ENCODE measurements at regions not wholly inside any gene's neighbourhood (a gene's known extent, or its start where the extent isn't known, plus 50 kb on each side); places are given as distances from the start of the nearest gene placed in this dataset.

DNA sequence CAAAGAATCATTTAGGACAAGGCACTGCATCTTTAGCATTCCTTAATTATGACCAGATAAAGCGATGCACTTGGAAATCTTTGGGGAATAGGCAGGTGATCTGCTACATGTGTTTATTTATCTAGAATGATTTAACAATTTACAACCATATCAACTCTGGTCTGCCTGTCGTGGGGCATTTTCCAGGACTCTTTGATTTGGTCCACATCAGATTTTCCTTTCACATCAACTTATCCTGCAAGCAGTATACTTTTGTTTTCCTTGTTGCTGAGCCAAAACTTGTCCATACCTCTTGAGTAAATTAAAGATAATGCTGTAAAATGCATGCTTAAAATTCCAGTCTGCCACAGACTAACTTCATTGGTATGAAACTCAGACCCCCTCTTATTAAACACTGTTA, 312.4 kb upstream of the TCF4 start:
- in situ Hi-C loops (cut with MboI) = no loop called here
- CTCF ChIA-PET (ENCODE audit: low intra/inter-chr PET ratio) = no interaction called here
- H3K9me1 ChIP-seq (ENCODE audit: control insufficient read depth, insufficient read depth, low read length) = no peaks in the 10 kb centered on the region
- WGBS (ENCODE audit: insufficient coverage, low coverage, missing lambda C conversion rate) = 60% methylated on average over 2 of the region's 2 CpGs
- H3K36me3 ChIP-seq (ENCODE audit: control insufficient read depth, insufficient read depth, low read length) = no peaks in the 10 kb centered on the region
- no peak overlapping the region for H3K9ac ChIP-seq (ENCODE audit: insufficient read depth in 1 of 2, low read depth in 2 of 2, low read length in 2 of 2)
- H3K9me3 ChIP-seq (replicated peaks; ENCODE audit: control insufficient read depth, insufficient read depth, low read depth, low read length) = no peaks in the 10 kb centered on the region
- H3K27ac ChIP-seq (ENCODE audit: extremely low read depth, low read depth, low read length) = no peak overlapping the region
- H3K4me3 ChIP-seq = no peak overlapping the region
- intact Hi-C loops (cut with micrococcal nuclease) = no loop called here
- no peaks in the 10 kb centered on the region for H3K27me3 ChIP-seq (ENCODE audit: control insufficient read depth in 2 of 2, insufficient read depth in 2 of 2, low read length in 2 of 2)
- H3K4me2 ChIP-seq (ENCODE audit: insufficient read depth, low read length) = no peak overlapping the region
- DNase-seq (ENCODE audit: extremely low read depth in 1 of 4, low spot score in 3 of 4) = no peak
- H3K4me1 ChIP-seq (replicated peaks in 1 of 2; ENCODE audit: control insufficient read depth in 2 of 2, insufficient read depth in 2 of 2, low read length in 2 of 2) = no peaks in the 10 kb centered on the region; a peak in 1 of 5 replicates
- FAIRE-seq = no peak
- TF ChIP-seq ZNF695 (CRISPR knock-in tag; IDR thresholded peaks at IDR 0.05) = no peak
- no peak for TF ChIP-seq ZBTB8A (IDR thresholded peaks at IDR 0.05; ENCODE audit: partially characterized antibody)
- TF ChIP-seq PURB (CRISPR knock-in tag; IDR thresholded peaks at IDR 0.05; ENCODE audit: low read depth) = no peak
- no peak for TF ChIP-seq NR0B1 (IDR thresholded peaks at IDR 0.05; ENCODE audit: partially characterized antibody)
- no peak for TF ChIP-seq SRSF3 (IDR thresholded peaks at IDR 0.05; ENCODE audit: insufficient read depth, low read length)
- no peak for TF ChIP-seq BHLHE40 (IDR thresholded peaks at IDR 0.05; ENCODE audit: low read length)
- no peak for TF ChIP-seq SFPQ (IDR thresholded peaks at IDR 0.05; ENCODE audit: low read depth, low read length)
- no peak for TF ChIP-seq GATA2 (CRISPR knock-in tag; IDR thresholded peaks at IDR 0.05)
- TF ChIP-seq PREB (CRISPR knock-in tag; IDR thresholded peaks at IDR 0.05) = no peak
- TF ChIP-seq ATF7 (IDR thresholded peaks at IDR 0.05) = no peak
- TF ChIP-seq HDAC8 (tag; IDR thresholded peaks at IDR 0.05) = no peak
- POLR2A ChIA-PET = no interaction called here
- peaks cover 3% of the 10 kb centered on the region; the same call in 1 of the 3 replicates for H3K79me2 ChIP-seq (ENCODE audit: control insufficient read depth, insufficient read depth, low read length)
- no peak overlapping the region for H2AFZ ChIP-seq (ENCODE audit: low read depth, low read length)
- no TSS peak for BruUV-seq (replicated peaks)
- no peak for ATAC-seq
- no peaks in the 10 kb centered on the region for H4K20me1 ChIP-seq (replicated peaks; ENCODE audit: control insufficient read depth, insufficient read depth, low read length)
